T follicular helper cell (primary cell): ENCODE measurements at regions not wholly inside any gene's neighbourhood (a gene's known extent, or its start where the extent isn't known, plus 50 kb on each side); places are given as distances from the start of the nearest gene placed in this dataset.

Experiments used
- DNase-seq: peaks from one replicate; pipeline ENCODE4 v3.0.0-alpha.2; 2020; ENCODE audit warnings: low read depth

DNA sequence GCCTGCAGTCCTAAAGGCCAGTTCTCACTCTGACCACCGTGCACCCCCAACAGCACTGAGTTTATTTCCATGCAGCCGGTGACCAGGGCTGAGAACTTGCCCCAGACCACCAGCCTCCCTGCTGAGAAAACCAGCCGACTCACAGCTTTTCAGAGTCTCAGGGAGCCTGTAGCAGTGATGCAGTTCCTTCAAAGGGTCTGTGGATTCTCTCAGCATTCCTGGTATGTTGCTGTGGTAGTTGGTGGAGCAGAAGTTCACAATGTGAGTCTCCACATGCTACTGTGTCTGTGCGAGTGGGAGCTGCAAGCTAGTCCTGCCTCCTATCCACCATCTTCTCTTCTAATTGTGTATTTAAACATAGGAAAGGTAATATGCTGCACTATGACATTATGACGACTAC, 254.9 kb upstream of the KLF12 start:
- no peak for DNase-seq

- no peak for DNase-seq
These were observed 254.4 kb upstream of the KLF12 start for GRCh38 chr13:74388626-74389025.

- DNase-seq = no peak
These were observed 238.3 kb upstream of the KLF12 start for GRCh38 chr13:74372511-74372910.

- DNase-seq = no peak
These were observed 233.0 kb upstream of the KLF12 start for GRCh38 chr13:74367193-74367592.

DNA sequence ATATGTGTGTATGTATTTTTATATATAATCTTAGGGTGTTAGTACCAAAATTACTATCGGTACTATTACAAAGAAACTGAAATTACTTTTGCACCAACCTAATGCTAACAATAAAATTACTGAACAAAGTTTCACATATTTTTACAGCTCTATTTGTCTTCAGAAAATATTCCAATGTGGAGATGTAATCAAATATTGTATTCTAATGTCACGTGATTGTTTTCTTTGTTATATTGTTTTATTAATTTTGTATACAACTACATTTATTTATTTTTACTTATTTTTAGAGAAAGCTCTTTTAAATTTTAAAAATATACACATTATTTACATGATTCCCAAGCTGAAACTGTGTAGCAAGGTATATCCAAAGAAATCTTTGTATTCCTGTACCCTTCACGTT, 227.1 kb upstream of the KLF12 start:
- DNase-seq = no peak

DNA sequence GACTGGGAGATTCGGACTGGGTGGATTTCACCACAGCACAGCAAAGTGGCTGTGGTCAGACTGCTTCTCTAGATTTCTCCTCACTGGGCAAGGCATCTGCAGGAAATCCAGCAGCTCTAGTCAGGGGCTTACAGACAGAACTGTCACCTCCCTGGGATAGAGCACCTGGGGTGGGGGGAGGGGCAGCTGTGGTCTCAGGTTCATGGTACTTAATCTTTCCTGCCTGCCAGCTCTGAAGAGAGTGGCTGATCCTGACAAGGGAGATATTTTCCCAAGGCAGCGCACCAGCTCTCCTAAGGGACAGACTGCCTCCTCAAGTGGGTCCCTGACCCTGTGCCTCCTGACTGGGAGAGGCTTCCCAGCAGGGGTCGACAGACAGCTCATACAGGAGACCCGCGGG, 212.8 kb upstream of the KLF12 start:
- DNase-seq = no peak

DNA sequence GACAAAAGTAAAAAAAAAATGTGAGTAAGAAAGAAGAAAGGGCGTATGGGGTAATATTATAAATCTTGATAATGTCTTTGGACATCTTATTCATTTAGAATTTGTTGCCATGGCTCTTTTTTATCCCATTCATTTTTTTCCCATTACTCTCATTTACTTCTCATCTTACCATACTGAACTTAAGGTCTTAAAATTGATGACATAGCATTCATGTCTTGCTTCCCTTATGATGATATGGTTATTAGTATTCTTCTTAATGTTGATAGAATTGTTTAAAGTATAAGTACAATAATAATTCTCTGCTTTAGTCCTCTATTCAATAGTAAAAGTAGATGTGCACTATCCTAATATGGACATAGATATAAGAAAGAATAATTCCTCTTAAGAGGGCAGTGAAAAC, 204.1 kb upstream of the KLF12 start:
- no peak for DNase-seq

DNA sequence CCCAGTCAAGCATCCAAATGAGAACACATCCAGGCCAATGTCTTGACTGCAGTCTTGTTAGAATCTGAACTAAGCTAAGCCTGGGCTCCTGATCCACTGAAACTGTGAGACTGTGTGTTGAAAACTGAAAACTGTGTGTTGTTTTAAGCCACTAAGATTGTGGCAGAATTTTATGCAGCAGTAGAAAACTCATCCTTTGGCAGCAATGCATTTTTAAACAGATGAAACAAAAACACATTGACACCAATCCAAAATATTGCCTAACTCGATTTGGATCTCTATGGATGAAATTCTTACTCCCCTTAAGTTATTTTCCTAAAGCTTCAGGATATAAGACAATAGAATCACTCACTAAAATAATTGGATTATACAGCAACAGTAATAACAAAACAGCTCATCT, 202.3 kb upstream of the KLF12 start:
- DNase-seq = no peak

- DNase-seq = no peak
These were observed 201.2 kb upstream of the KLF12 start for GRCh38 chr13:74335370-74335769.

- no peak for DNase-seq
These were observed 195.8 kb upstream of the KLF12 start for GRCh38 chr13:74329962-74330361.

- DNase-seq = no peak
These were observed 190.9 kb upstream of the KLF12 start for GRCh38 chr13:74325106-74325505.

DNA sequence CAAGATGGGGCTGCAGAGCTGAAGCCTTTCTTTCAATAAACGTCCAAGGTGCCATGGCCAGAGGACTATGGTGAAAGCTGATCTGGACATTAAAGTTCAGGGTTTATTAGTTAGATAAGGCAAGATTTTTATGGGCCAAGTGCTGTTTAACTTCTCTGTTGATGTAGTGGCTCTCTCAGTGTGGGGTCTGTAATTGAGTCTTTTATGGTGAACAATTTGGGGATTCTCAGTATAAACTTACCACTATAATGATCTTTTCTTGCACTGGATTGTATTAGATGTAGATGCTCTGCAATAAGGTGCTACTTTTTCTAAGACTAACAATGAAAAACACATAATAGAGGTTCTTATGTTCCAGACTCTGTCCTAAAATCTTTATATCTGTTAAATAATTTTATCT, 190.1 kb upstream of the KLF12 start:
- DNase-seq = no peak

GRCh38 chr13:74322562-74322961, 188.4 kb upstream of the KLF12 start:
- no peak for DNase-seq

DNA sequence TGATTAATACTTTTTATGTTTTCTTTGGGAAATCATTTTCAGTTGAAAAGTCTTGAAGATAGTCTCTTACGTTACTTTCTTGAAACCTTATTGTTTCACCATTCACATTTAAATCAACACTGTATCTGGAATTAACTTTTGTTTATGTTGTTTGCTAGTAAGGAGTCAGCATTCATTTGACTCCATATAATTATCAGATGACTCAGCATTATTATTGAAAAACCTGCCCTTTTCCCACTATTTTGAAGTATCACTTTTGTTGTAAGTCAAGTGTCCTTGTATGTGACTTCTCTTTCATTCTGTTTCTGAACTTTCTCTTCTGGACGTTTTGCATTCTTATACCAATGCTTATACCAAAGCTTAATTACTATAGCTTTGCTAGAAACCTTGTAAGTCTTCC, 186.1 kb upstream of the KLF12 start:
- DNase-seq = no peak

DNA sequence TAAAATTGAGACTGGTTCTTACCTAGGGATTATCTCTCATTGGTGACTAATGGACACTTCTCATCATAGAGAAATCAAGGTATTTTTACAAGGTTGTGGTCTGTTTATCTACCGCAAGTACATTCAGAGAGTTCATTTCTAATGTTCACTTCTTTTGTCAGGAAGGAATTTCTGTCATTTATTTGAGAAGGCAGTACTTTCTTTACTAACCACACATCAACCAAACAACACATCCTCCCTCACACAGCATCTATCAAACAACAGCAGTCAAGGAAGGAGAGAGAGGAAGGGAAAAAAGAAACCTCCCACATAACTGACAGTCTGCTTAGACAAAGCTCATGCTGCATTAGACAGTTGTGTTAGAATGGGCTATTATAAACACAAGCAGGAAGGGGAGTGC, 182.3 kb upstream of the KLF12 start:
- DNase-seq = no peak

- DNase-seq = no peak
These were observed 172.3 kb upstream of the KLF12 start for GRCh38 chr13:74306496-74306895.

- DNase-seq = no peak
These were observed 171.7 kb upstream of the KLF12 start for GRCh38 chr13:74305876-74306275.

DNA sequence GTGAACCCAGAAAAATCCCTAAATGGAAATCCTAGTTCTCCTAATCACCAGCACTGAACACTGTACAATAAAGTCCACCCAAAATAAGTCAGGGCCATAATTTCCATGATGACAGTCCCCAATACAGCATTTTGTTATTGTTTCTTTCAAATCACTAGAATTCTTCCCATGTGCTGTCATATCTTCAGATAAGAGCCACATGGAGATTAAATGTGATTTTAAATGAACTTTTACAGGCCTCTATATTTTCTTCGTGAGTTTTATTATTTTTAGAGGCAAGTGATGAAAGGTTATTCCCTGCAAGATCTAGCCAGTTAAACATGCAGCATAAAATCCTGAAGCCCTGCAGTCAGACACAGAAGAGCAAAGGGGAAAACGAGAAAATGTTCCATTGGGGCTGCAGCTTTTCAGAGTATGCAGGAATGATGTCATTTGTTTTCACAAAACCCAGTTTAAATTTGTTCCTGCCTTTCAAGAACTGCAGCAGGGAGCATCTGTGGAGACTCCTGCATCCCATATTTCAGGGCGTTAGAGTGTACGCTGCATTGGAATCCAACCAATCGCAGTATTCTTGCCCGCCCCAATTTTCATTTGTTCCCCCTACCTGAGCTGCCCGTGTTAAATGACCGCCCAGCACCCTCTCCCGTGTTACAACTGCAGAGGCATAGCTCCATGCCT, 167.2 kb upstream of the KLF12 start:
- DNase-seq = no peak

GRCh38 chr13:74300162-74300561, 166.0 kb upstream of the KLF12 start:
- DNase-seq = no peak

GRCh38 chr13:74299721-74300120, 165.5 kb upstream of the KLF12 start:
- DNase-seq = no peak

GRCh38 chr13:74298923-74299322, 164.7 kb upstream of the KLF12 start:
- DNase-seq = no peak

DNA sequence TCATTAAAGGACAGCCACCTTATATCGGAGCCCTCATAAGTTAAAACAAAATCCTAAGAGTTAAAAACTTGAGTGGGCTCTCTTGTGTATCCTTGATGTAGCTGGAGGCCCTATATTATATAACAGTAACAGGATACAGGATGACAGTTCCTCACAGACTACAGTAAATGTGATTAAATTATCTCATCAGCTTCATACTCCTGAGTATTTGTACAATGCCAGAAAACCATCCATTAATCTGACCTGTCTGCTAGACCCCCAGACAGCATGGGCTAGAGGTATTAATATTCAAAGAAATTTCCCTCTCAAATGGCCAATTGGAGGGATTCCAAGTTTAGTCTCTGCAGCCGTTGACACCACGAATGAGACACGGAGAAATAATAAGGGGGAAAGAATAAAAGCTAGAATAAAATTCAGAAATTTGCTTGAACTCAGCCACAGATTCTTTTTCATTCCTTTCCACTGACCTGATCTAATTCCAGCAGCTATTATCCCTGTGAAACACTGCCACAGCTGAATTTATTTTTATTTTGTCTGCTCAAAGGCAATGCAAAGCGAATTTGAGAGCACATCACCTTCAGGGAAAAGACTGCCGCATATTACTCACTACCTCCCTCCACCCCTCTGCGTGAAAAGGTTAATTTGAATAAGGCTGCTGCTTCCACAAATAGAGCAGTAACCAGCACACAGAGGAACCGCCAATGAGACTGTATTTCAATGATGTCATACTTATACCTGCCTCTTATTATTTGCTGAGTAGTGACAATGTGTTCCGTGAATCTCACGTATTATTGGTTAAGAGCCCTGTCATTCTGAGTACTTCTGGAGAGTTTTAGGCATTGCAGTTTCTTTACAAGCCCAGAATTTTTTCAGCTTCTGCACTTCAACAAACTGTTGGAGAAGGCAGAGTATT, 155.9 kb upstream of the KLF12 start:
- DNase-seq = peak; percentile 10

DNA sequence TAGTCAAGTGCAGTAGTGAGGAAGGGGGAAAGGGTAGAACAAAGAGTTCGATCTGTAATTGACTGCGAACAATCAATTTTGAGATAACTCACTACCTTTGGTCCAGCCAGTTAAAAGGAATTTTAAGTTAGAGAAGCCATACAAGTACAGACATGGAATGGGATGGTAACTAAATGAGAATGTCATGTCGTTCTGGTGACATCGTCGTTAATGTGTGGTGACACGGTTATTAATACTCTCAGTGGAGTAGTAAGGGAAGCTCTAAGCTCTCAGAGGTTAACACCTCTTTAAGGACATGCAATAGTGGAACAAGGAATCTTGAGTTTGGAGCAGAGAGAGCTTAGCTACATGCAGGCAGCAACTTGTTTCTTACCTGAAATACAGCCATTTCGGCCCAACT, 154.9 kb upstream of the KLF12 start:
- no peak for DNase-seq
